Stomach (tissue), 4 donors: ENCODE measurements at regions not wholly inside any gene's neighbourhood (a gene's known extent, or its start where the extent isn't known, plus 50 kb on each side); places are given as distances from the start of the nearest gene placed in this dataset.

Source experiments
- EP300 ChIP-seq: sonication (generic); formaldehyde crosslinking; IDR thresholded peaks from one replicate; pipeline ENCODE4 v1.6.1; 2017; ENCODE audit warnings: antibody characterized with exemption
- POLR2AphosphoS5 ChIP-seq, 3 donors: sonication (generic); formaldehyde crosslinking; IDR thresholded peaks; one replicate each; pipeline ENCODE4 v1.6.1; 2016; ENCODE audit warnings: antibody characterized with exemption in 3 of 3

GRCh38 chr12:58396239-58396638 lies 454.9 kb downstream of the ATP23 start:
- no peak for TF ChIP-seq POLR2AphosphoS5 (IDR thresholded peaks at IDR 0.05)
- no peak for TF ChIP-seq EP300
